GM18499 (cell line): ENCODE measurements at regions not wholly inside any gene's neighbourhood (a gene's known extent, or its start where the extent isn't known, plus 50 kb on each side); places are given as distances from the start of the nearest gene placed in this dataset.

Experiments
- ATAC-seq: cut with Tn5 transposase; IDR thresholded peaks from one replicate; pipeline ENCODE4 v1.9.1; 2021; ENCODE audit warnings: moderate number of reproducible peaks; ENCODE audit not compliant: insufficient read depth, unreplicated experiment

GRCh38 chr10:21077681-21078080 lies 180.6 kb upstream of the NEBL start:
- ATAC-seq = no peak

- no peak for ATAC-seq
These were observed 179.3 kb upstream of the NEBL start for GRCh38 chr10:21076381-21076780.

GRCh38 chr10:21075880-21076279 lies 178.8 kb upstream of the NEBL start:
- ATAC-seq = no peak

DNA sequence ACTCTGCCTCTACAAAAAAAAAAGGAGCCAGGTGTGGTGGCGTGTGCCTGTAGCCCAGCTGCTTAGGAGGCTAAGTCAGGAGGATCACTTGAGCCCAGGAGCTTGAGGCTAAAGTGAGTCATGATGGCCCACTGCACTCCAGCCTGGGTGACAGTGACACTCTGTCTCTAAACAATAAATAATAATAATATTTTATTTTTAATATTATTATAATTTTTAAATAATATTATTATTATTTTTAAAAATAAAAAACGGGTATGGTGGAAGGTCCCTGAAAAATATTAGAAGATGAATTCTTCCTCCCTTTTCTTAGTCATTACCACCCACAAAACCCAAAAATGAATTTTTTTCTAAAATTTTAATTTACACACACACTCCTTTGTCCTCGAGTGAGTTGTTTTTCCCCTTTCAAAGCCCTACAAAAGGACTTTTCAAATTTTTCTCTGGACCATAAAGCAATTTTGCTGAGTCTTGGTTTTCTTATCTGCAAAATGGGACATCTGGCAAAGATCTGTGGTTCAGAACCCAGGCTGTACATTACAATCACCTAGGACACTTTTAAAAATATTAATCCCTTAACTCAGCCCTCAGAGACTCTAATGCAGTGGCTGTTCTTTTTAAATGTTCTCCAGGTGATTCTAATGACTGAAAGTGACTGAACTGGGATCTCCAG lies 174.0 kb upstream of the NEBL start:
- ATAC-seq = no peak

DNA sequence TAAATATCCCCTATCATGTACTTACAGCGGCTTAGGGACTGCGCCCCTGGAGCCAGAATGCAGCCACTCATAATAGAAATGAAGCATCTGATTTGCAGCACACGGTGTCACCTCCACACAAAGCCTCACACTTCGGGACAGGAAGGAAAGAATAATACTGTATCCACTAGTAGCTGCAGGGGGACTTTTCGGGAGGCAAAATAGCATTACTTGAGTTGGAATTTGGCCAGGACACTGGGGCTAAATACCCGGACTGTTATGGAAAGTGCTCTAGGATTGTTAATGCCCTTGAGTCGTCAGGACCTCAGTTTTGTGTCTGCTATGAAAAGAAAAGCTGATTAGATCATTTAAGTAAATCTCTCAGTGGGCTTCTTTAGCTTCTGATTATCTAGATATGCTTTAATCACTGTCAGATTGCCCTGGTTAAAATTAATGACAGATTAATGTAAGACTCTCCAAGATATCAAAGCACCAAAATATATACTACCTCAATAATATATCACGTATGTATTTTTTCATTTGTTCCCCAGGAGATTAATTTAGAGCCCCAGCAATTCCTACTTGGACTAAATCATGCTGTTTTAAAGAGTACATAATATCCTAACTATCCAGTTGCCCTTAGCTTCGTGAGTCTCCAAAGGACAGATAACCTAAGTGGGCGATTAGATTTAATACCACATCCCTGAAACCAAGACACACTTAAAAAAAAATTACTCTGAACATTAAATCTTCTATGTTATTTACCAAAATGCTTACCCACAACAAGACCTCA lies 173.0 kb upstream of the NEBL start:
- no peak for ATAC-seq

- ATAC-seq = no peak
These were observed 172.2 kb upstream of the NEBL start for GRCh38 chr10:21069278-21069677.

GRCh38 chr10:21068026-21068656 lies 171.0 kb upstream of the NEBL start:
- no peak for ATAC-seq

DNA sequence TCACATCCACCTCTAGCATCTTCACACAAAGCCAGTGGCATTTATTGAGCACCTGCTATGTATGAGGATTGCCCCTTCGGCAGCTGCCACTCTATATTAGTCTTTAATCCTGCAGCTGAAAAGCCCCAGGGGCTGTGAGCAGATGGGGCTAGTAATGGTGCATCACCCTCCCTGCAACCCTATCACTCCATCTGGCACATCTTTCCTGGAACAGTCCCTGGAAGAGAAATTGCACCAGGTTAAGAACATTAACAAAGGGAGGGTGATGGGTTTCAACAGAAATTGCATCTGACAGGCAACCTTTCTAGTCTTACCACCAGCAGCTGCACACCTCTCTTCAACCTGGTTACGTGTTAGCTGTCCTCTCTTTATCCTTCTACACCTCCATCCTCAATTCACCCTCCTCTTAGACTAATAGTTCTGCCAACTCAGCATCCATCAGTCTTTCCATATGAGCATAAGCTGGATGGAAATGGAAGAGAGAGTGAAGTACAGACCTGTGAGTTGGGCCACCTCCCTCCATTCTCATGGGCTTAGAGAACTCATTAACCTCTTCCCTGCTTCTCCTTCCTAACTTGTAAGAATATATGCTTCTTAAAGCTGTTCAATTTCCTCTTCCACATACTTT lies 168.6 kb upstream of the NEBL start:
- no peak for ATAC-seq

DNA sequence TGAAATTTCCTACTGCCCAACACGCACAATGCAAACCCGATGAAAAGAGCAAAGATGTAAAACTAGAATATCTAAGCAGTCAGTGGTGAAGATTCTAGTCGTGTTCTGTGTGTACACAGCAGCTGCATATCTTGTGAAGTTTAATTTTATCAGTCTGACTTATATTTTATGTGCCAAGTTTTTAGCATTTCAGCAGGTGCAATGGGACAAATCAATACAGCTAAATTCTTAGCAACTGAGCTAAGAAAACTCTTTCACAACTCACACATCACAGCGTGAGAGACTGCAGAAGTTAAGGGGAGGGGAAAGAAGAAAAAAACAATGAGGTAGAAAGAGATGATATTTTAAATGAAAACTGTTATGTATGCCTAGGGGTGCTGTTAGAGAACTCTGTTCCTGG lies 164.9 kb upstream of the NEBL start:
- no peak for ATAC-seq

DNA sequence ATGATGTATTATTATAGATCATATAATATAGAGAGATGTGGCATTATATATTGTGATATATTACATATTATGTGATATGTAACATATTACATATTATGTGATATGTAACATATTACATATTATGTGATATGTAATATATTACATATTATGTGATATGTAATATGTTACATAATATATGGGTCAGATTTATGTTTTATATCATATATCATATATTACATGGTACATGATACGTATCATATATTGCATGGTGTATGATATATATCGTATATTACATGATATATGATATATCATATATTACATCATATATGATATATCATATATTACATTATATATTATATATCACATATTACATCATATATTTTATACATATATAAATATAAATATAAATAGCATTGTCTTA lies 164.1 kb upstream of the NEBL start:
- ATAC-seq = no peak

- ATAC-seq = no peak
These were observed 163.5 kb upstream of the NEBL start for GRCh38 chr10:21060626-21061025.

GRCh38 chr10:21057989-21058388 lies 160.9 kb upstream of the NEBL start:
- no peak for ATAC-seq

GRCh38 chr10:21057436-21057835 lies 160.3 kb upstream of the NEBL start:
- no peak for ATAC-seq

DNA sequence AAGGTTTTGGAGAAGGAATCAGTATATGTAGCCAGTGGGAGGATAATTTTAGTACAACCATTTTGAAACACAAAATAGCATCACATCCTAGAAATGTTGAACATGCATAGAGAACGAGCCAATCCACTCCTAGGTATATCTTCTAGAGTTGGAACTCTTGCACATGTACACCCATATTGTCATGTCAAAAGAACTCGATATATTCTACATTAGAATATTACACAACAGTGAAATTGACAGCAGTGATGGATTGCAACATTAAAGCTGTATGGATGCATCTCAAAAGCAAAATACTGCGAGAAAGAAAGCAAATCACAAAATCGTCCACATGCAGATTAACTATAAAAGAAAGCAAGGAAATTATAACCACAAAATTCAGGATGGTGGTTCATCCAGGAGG lies 159.3 kb upstream of the NEBL start:
- ATAC-seq = no peak

- ATAC-seq = no peak
These were observed 158.4 kb upstream of the NEBL start for GRCh38 chr10:21055339-21056135.

DNA sequence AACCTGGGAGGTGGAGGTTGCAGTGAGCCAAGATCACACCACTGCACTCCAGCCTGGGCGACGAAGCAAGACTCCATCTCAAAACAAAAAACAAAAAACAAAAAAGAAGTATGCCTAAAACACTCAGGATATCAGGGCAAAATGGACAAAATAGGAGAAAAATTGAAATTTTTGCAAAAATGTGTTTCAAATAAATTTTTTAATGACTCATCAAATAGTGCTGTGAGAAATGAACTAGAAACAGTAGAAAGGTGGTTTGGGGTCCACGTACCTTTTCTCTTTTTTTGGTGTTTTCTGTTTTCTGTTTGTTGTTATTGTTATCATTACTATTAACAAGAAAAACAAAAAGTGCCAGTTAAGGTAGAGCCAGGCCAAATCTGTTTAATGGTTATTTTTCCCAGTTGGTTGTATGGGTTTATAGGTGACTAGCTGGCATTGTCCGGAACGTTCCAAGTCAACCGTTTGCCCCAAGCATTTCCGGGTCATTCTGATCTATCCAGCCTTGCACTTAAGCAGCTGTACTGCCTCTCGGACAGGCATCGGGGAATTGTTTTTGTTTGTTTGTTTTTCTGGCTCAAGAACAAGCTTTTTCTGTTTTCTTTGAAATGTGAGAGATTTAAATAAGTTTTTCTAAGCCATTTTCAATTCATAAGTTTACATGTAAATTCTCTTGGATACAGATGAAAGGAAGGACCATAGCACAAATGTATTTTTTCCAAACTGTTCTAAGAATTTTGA lies 157.0 kb upstream of the NEBL start:
- ATAC-seq = no peak

DNA sequence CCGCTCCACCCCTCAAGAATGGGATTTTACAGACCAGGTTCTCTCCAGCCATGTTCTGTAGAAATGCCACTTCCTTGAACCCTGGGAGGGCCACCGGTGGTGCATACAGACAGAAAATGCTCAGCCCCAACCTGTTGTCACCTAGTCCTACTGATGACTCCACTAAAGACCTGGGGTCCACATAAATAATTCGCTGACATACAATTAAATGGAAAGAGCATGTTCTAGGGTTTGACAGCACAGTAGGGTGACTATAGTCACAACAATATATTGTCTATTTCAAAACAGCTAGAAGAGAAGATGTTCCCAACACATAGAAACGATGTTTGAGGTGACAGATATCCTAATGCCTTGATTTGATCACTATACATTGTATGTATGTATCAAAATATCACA lies 155.6 kb upstream of the NEBL start:
- ATAC-seq = no peak

DNA sequence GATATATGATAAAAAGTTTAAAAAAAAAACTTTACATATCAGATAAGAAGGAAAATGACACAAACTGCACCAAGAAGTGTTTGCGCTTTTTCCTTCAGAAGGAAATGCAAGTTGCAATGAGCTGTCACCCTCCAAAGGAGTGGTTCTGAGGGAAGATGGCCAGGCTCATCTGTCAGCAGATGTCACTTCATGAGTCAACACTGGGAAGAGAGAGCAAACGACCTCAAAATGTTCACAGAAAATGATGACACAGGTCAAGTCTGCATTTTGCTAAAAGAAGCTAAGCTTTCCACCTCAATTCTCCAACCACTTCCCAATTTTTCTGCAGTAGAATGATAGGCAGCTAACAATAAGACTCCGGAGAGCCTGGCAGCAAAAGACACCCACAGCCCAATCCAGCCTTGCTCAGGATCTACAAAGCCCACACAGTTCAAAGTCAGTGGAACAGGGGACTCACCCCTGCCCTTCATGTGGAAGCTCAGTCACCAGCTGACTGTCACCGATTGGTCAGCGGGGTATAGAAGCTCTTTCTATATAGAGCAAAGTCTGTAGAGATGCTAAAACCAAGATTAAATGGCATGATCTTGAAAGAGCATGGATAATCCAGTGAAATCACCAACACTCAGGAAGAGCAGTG lies 155.1 kb upstream of the NEBL start:
- no peak for ATAC-seq

GRCh38 chr10:21049482-21049881 lies 152.4 kb upstream of the NEBL start:
- no peak for ATAC-seq
